Activated naive CD4-positive, alpha-beta T cell treated with anti-CD3 and anti-CD28 coated beads, Interleukin-2, amount 50 U/mL, for 24 hours (primary cell): ENCODE measurements at regions not wholly inside any gene's neighbourhood (a gene's known extent, or its start where the extent isn't known, plus 50 kb on each side); places are given as distances from the start of the nearest gene placed in this dataset.
"Not testable (repeated sequence)": the region's sequence is repeated elsewhere in the genome, so short reads cannot be mapped to it uniquely, and the experiment has no call there.

Experiments
- H3K27ac Mint-ChIP-seq: one replicate; pipeline ENCODE4 v1.8.0; 2021; ENCODE audit warnings: mild to moderate bottlenecking, mixed read lengths
- H3K27me3 Mint-ChIP-seq: one replicate; pipeline ENCODE4 v1.8.0; 2021; ENCODE audit warnings: mixed read lengths
- H3K36me3 Mint-ChIP-seq: one replicate; pipeline ENCODE4 v1.8.0; 2021; ENCODE audit warnings: mixed read lengths
- H3K4me1 Mint-ChIP-seq: one replicate; pipeline ENCODE4 v1.8.0; 2021; ENCODE audit warnings: mixed read lengths
- H3K4me3 Mint-ChIP-seq: one replicate; pipeline ENCODE4 v1.8.0; 2021; ENCODE audit warnings: mild to moderate bottlenecking, mixed read lengths
- H3K9me3 Mint-ChIP-seq: one replicate; pipeline ENCODE4 v1.8.0; 2021; ENCODE audit warnings: mixed read lengths

GRCh38 chr4:29970626-29971025 is 749.5 kb upstream of the PCDH7 start:
- H3K9me3 Mint-ChIP-seq = no peaks in the 10 kb centered on the region
- H3K27ac Mint-ChIP-seq = no peak overlapping the region
- no peaks in the 10 kb centered on the region for H3K36me3 Mint-ChIP-seq
- no peaks in the 10 kb centered on the region for H3K4me1 Mint-ChIP-seq
- no peak overlapping the region for H3K4me3 Mint-ChIP-seq
- no peaks in the 10 kb centered on the region for H3K27me3 Mint-ChIP-seq

DNA sequence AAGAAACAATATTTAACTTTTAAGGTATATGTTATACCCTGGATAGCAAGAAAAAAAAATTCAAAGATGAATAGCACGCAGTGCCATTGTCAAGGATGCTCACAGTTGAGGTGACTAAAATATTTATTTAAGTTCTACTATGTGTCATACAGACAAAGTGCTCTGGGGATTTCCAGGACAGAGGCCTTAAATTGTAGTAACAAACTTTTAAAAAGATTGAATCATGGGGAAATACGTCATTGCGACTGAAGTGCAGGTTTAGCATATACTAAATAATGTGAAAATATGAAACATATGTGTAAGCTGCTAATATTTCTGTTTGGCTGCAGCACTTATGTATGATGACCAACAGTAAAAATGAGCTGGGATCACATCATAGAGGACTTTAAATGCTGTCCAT is 748.0 kb upstream of the PCDH7 start:
- Mint-ChIP-seq H3K36me3 (no peaks in the 10 kb centered on the region), H3K9me3 (no peaks in the 10 kb centered on the region), H3K27ac (no peak overlapping the region), H3K4me3 (no peak overlapping the region), H3K4me1 (no peaks in the 10 kb centered on the region), H3K27me3 (no peaks in the 10 kb centered on the region)

DNA sequence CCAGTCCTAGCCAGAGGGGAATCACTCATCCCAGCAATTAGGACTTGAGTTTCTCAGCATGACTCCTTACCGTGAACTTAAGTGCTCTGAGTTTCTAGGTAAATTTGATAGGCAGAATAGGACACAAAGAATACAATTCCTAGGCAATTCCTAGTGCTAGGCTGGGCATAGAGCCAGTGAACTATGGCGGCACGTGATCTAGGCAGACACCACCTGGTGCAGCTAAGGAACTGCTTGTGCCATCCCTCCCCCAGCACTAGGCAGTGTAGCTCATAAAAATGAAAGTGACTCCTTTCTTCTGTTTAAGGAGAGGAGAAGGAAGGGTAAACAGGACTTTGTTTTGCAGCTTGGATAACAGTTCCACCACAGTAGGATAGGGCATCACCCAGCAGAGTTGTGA is 736.3 kb upstream of the PCDH7 start:
- H3K4me1 Mint-ChIP-seq = no peaks in the 10 kb centered on the region
- H3K4me3 Mint-ChIP-seq = no peak overlapping the region
- H3K27me3 Mint-ChIP-seq = no peaks in the 10 kb centered on the region
- H3K27ac Mint-ChIP-seq = no peak overlapping the region
- H3K36me3 Mint-ChIP-seq = no peaks in the 10 kb centered on the region
- peaks cover 5% of the 10 kb centered on the region for H3K9me3 Mint-ChIP-seq

DNA sequence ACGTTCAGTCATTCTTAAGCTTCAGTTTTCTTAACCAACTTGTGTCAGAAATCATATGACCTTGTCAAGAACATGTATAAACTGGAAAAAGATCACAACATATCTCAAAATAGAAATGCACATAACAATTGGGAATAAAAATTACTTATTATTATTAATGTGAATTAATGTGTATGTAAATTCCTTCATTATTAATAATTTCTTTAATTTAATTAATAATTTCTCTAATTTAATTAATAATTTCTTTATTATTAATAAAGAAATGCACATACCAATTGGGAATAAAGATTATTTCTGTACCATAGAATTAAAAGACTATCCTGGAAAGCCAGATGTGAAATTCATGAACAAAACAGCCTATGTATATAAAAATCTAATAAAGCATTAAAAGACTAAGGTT is 718.5 kb upstream of the PCDH7 start:
- Mint-ChIP-seq H3K4me3 (no peak overlapping the region), H3K9me3 (peaks cover 16% of the 10 kb centered on the region), H3K4me1 (no peaks in the 10 kb centered on the region), H3K36me3 (no peaks in the 10 kb centered on the region), H3K27me3 (no peaks in the 10 kb centered on the region), H3K27ac (no peak overlapping the region)

- Mint-ChIP-seq H3K9me3 (peaks cover 16% of the 10 kb centered on the region), H3K4me3 (no peak overlapping the region), H3K36me3 (no peaks in the 10 kb centered on the region)
Observed at GRCh38 chr4:30002341-30002740, 717.8 kb upstream of the PCDH7 start.

GRCh38 chr4:30005995-30006394 is 714.2 kb upstream of the PCDH7 start:
- H3K36me3 Mint-ChIP-seq = no peaks in the 10 kb centered on the region
- H3K9me3 Mint-ChIP-seq = peaks cover 8% of the 10 kb centered on the region
- no peak overlapping the region for H3K27ac Mint-ChIP-seq
- no peaks in the 10 kb centered on the region for H3K27me3 Mint-ChIP-seq
- no peak overlapping the region for H3K4me3 Mint-ChIP-seq
- no peaks in the 10 kb centered on the region for H3K4me1 Mint-ChIP-seq

More at GRCh38 chr4:30002341-30002740, 717.8 kb upstream of the PCDH7 start:
- Mint-ChIP-seq H3K27me3 (no peaks in the 10 kb centered on the region), H3K27ac (no peak overlapping the region), H3K4me1 (no peaks in the 10 kb centered on the region)

- Mint-ChIP-seq H3K4me3 (no peak overlapping the region), H3K4me1 (no peaks in the 10 kb centered on the region), H3K36me3 (no peaks in the 10 kb centered on the region), H3K9me3 (no peaks in the 10 kb centered on the region), H3K27me3 (no peaks in the 10 kb centered on the region), H3K27ac (no peak overlapping the region)
Observed at GRCh38 chr4:30024526-30024925, 695.6 kb upstream of the PCDH7 start.

GRCh38 chr4:30028826-30029225 is 691.3 kb upstream of the PCDH7 start:
- Mint-ChIP-seq H3K27ac (no peak overlapping the region), H3K4me3 (no peak overlapping the region), H3K4me1 (no peaks in the 10 kb centered on the region), H3K27me3 (no peaks in the 10 kb centered on the region), H3K9me3 (no peaks in the 10 kb centered on the region), H3K36me3 (no peaks in the 10 kb centered on the region)

GRCh38 chr4:30056016-30056766 is 664.0 kb upstream of the PCDH7 start:
- H3K9me3 Mint-ChIP-seq = peaks cover 16% of the 10 kb centered on the region
- no peak overlapping the region for H3K27ac Mint-ChIP-seq
- no peaks in the 10 kb centered on the region for H3K4me1 Mint-ChIP-seq
- H3K36me3 Mint-ChIP-seq = no peaks in the 10 kb centered on the region
- no peaks in the 10 kb centered on the region for H3K27me3 Mint-ChIP-seq
- H3K4me3 Mint-ChIP-seq = no peak overlapping the region

DNA sequence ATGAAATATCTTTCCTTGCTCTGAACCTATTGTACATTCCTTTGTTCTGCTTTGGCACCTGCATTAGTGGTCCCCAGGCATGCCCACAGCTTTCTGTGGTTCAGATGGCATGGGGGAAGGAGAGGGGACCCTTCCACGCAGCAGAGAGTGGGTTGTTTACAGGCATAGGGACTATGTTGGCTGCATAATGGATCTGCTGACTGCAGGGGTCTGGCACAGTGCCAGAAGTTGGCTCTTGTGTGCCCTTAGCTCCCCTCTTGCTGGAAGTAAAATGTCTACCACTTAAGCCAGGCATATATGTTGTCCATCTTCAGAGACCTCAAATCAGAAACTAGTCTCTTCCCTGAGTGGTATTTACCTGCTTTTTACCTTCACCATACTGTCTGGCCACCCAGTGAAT is 651.9 kb upstream of the PCDH7 start:
- Mint-ChIP-seq H3K4me3 (no peak overlapping the region), H3K4me1 (no peaks in the 10 kb centered on the region), H3K27ac (no peak overlapping the region), H3K9me3 (peaks cover 12% of the 10 kb centered on the region), H3K27me3 (no peaks in the 10 kb centered on the region), H3K36me3 (no peaks in the 10 kb centered on the region)

DNA sequence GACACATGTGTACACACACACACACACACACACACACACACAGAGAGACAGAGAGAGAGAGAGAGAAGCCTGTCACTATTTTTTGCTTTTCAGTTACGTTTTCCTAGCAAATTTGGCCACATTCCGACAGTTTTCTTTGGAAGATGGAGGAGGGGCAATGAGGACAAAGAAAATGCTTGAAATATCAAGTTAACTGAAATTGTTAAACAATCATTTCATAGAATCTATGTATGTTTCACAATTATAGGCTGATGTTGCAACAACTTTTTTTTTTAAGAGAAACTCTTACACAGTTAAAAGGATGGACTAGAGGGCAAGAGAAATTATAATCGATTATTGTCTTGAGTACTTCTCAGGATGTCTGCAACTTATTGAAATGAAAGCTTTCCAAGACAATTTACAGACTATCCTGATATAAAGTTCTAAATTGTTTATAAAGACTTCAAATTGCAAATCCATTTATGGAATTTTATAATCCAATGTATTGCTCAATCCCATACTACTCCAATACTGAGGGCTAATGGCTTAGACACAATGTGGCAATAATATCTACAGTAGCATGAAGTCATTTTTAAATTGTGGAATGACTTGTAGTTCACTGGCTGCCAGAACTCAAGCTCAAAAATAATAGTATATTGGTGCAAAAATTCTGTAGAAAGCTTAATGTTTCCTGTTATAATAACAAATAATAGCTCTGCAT is 647.0 kb upstream of the PCDH7 start:
- peaks cover 11% of the 10 kb centered on the region for H3K9me3 Mint-ChIP-seq

GRCh38 chr4:30092420-30093128 is 627.6 kb upstream of the PCDH7 start:
- H3K27ac Mint-ChIP-seq, H3K36me3 Mint-ChIP-seq, H3K4me1 Mint-ChIP-seq, H3K4me3 Mint-ChIP-seq, H3K27me3 Mint-ChIP-seq: not testable (repeated sequence)
- peaks cover 10% of the 10 kb centered on the region for H3K9me3 Mint-ChIP-seq

More for the DNA sequence above, 647.0 kb upstream of the PCDH7 start:
- H3K27me3 Mint-ChIP-seq = no peaks in the 10 kb centered on the region
- H3K27ac Mint-ChIP-seq = no peak overlapping the region
- H3K4me3 Mint-ChIP-seq = no peak overlapping the region
- H3K4me1 Mint-ChIP-seq = no peaks in the 10 kb centered on the region
- H3K36me3 Mint-ChIP-seq = no peaks in the 10 kb centered on the region

GRCh38 chr4:30094887-30095286 is 625.3 kb upstream of the PCDH7 start:
- Mint-ChIP-seq H3K4me3 (no peak overlapping the region), H3K36me3 (no peaks in the 10 kb centered on the region), H3K9me3 (peaks cover 8% of the 10 kb centered on the region), H3K27me3 (no peaks in the 10 kb centered on the region), H3K27ac (no peak overlapping the region), H3K4me1 (no peaks in the 10 kb centered on the region)

DNA sequence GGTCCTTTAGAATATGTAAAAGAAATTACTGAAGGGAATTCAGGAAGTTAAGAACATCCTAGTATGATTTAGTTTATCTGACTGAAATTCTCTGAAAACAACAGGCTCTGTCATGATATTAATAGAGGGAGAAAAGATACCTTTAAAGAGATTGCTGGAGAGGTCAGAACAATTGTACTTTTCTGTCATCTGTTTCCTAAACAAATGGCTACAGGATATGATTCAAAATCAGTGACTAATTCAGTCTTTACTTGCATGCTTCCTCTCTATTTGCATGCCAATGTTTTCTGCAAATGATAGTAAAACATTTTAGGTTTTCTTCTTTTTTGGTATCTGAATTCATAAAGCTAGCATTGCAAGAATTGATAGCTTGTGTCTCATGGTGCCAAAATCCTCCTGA is 616.7 kb upstream of the PCDH7 start:
- H3K4me1 Mint-ChIP-seq = no peaks in the 10 kb centered on the region
- no peaks in the 10 kb centered on the region for H3K36me3 Mint-ChIP-seq
- H3K27me3 Mint-ChIP-seq = no peaks in the 10 kb centered on the region
- H3K4me3 Mint-ChIP-seq = no peak overlapping the region
- H3K9me3 Mint-ChIP-seq = peaks cover 3% of the 10 kb centered on the region
- no peak overlapping the region for H3K27ac Mint-ChIP-seq

DNA sequence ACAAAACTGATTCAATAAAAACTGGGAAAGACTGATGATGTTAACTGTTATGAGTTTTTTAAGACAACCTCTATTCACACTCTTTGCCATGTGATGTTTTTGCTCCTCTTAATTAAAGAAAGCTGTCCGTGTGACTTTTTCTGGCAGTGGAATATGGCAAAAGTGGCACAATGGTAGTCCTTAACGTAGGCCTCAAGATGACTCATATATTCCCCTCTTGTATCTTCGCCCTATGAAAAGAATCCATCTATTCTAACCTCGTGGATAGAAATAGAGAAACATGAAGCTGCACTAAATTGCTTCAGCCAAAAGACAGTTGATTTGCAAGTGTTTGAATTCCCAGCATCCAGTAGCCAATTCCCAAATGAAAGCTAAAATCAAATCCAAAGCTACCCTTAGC is 603.8 kb upstream of the PCDH7 start:
- H3K9me3 Mint-ChIP-seq = peaks cover 5% of the 10 kb centered on the region
- no peak overlapping the region for H3K4me3 Mint-ChIP-seq
- no peaks in the 10 kb centered on the region for H3K4me1 Mint-ChIP-seq
- H3K27ac Mint-ChIP-seq = no peak overlapping the region
- no peaks in the 10 kb centered on the region for H3K27me3 Mint-ChIP-seq
- H3K36me3 Mint-ChIP-seq = no peaks in the 10 kb centered on the region

- H3K36me3 Mint-ChIP-seq = no peaks in the 10 kb centered on the region
- peaks cover 5% of the 10 kb centered on the region for H3K9me3 Mint-ChIP-seq
- H3K27ac Mint-ChIP-seq = no peak overlapping the region
- H3K4me1 Mint-ChIP-seq = no peaks in the 10 kb centered on the region
- H3K27me3 Mint-ChIP-seq = no peaks in the 10 kb centered on the region
- H3K4me3 Mint-ChIP-seq = no peak overlapping the region
Observed at GRCh38 chr4:30117433-30117832, 602.7 kb upstream of the PCDH7 start.
